Mammary epithelial cell (primary cell): ENCODE measurements at regions not wholly inside any gene's neighbourhood (a gene's known extent, or its start where the extent isn't known, plus 50 kb on each side); places are given as distances from the start of the nearest gene placed in this dataset.
"Not testable (repeated sequence)": the region's sequence is repeated elsewhere in the genome, so short reads cannot be mapped to it uniquely, and the experiment has no call there.

Experiments
- CTCF ChIP-seq, 2 donors: IDR thresholded peaks in 1 of 2; conservative IDR thresholded peaks in 1 of 2; 2 replicates each; pipeline ENCODE4 v1.5.1; 2011 to 2012; ENCODE audit warnings: inconsistent platforms in 2 of 2, low read length in 2 of 2, mild to moderate bottlenecking in 2 of 2, control low read depth in 1 of 2, low read depth in 1 of 2; ENCODE audit not compliant: insufficient read depth in 1 of 2; ENCODE audit errors: extremely low read depth in 1 of 2
- EZH2 ChIP-seq: IDR thresholded peaks from 2 replicates; pipeline ENCODE4 v1.6.1; 2012; ENCODE audit warnings: low read length, inconsistent platforms, borderline replicate concordance

GRCh38 chr21:6579801-6580200 lies 3941.6 kb upstream of the TPTE start:
- TF ChIP-seq CTCF (conservative IDR thresholded peaks at IDR 0.05 in 1 of 2, IDR thresholded peaks at IDR 0.05 in 1 of 2; ENCODE audit: extremely low read depth in 1 of 2, insufficient read depth in 1 of 2, low read depth in 1 of 2, low read length in 2 of 2); EZH2: not testable (repeated sequence)
